ENCODE measurements at regions not wholly inside any gene's neighbourhood (a gene's known extent, or its start where the extent isn't known, plus 50 kb on each side); places are given as distances from the start of the nearest gene placed in this dataset.
"Not testable (repeated sequence)": the region's sequence is repeated elsewhere in the genome, so short reads cannot be mapped to it uniquely, and the experiment has no call there.

DNA sequence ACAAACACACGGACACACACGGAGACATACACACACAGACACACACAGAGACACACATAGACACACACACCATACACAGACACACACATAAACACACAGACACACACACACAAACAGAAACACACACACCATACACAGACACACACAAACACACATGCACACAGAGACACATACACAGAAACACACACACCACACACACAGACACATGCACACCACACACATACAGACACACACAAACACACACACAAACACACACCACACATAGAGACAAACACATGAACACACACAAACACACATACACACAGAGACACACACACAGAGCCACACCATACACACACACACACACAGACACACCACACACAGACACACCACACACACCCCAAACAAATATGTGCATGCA lies 152.7 kb upstream of the FOXD4L5 start:
- H3K4me3 ChIP-seq: no peak overlapping the region
- DNase-seq (no peak), ATAC-seq (no peak)
- TF ChIP-seq POLR2A (IDR thresholded peaks at IDR 0.05): no peak
- TF ChIP-seq, protein P1, sequence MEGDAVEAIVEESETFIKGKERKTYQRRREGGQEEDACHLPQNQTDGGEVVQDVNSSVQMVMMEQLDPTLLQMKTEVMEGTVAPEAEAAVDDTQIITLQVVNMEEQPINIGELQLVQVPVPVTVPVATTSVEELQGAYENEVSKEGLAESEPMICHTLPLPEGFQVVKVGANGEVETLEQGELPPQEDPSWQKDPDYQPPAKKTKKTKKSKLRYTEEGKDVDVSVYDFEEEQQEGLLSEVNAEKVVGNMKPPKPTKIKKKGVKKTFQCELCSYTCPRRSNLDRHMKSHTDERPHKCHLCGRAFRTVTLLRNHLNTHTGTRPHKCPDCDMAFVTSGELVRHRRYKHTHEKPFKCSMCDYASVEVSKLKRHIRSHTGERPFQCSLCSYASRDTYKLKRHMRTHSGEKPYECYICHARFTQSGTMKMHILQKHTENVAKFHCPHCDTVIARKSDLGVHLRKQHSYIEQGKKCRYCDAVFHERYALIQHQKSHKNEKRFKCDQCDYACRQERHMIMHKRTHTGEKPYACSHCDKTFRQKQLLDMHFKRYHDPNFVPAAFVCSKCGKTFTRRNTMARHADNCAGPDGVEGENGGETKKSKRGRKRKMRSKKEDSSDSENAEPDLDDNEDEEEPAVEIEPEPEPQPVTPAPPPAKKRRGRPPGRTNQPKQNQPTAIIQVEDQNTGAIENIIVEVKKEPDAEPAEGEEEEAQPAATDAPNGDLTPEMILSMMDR (IDR thresholded peaks at IDR 0.05 in 4 of 5, conservative IDR thresholded peaks at IDR 0.05 in 1 of 5): no peak
- no peaks in the 10 kb centered on the region for H3K9me3 ChIP-seq
- intact Hi-C loops (cut with DNase I; ENCODE audit: low total_unique reads) (no loop called here), in situ Hi-C loops (cut with MboI; ENCODE audit: low sequenced_read_pairs in 4 of 4) (no loop called here)
- no peaks in the 10 kb centered on the region for H3K4me1 ChIP-seq
- H3K27me3 ChIP-seq: no peaks in the 10 kb centered on the region
- no peak overlapping the region for H3K27ac ChIP-seq
- H3K36me3 ChIP-seq: no peaks in the 10 kb centered on the region

DNA sequence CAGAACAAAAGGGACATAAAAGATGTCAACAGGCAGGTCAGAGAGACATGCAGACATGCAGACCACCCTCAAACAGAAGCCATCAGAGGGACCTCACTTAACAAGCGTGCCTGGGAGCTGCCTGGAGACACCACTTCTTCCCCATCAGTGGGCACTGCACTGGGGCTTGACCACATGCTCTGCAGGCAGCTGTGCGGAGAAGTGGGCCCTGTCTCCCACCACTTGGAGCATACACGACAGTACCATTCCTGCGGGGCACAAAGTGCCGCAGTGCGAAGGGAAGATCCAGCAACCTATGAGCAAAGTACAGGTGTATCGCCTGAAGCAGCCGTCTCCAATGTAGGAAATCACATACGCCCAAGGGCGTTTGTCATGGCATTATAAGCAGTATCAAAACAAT lies 150.5 kb upstream of the FOXD4L5 start:
- no peak overlapping the region for H3K27ac ChIP-seq
- ATAC-seq: no peak
- H3K9me3 ChIP-seq: no peaks in the 10 kb centered on the region
- DNase-seq: no peak
- no peaks in the 10 kb centered on the region for H3K4me1 ChIP-seq
- H3K4me3 ChIP-seq: no peak overlapping the region
- in situ Hi-C loops (cut with MboI; ENCODE audit: low sequenced_read_pairs in 4 of 4): no loop called here
- intact Hi-C loops (cut with DNase I; ENCODE audit: low total_unique reads): no loop called here
- no peaks in the 10 kb centered on the region for H3K36me3 ChIP-seq
- no peaks in the 10 kb centered on the region for H3K27me3 ChIP-seq
- TF ChIP-seq, protein P1 (IDR thresholded peaks at IDR 0.05 in 4 of 5, conservative IDR thresholded peaks at IDR 0.05 in 1 of 5): no peak
- TF ChIP-seq POLR2A (IDR thresholded peaks at IDR 0.05): no peak

DNA sequence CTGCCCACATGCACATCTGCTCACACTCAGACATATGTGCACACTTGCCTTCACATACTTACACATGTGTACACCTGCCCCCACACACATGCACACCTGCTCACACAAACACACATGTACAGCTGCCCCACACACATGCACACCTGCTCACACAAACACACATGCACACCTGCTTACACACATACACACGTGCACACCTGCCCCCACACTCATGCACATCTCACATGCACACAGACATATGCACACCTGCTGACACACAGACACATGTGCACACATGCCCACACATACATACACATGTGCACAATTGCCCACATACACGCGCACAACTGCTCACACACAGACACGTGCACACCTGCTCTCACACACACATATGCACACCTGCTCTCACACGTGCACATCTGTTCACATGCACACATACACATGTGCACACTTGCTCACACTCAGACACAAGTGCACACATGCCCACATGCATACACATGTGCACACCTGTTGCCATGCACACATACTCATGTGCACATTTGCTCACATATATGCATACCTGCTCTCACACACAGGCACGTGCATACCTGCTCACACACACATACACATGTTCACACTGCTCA lies 147.8 kb upstream of the FOXD4L5 start:
- no peaks in the 10 kb centered on the region for H3K36me3 ChIP-seq
- no peaks in the 10 kb centered on the region for H3K9me3 ChIP-seq
- TF ChIP-seq, protein P1 (IDR thresholded peaks at IDR 0.05 in 4 of 5, conservative IDR thresholded peaks at IDR 0.05 in 1 of 5): no peak
- TF ChIP-seq POLR2A (IDR thresholded peaks at IDR 0.05): no peak
- intact Hi-C loops (cut with DNase I; ENCODE audit: low total_unique reads) (no loop called here), in situ Hi-C loops (cut with MboI; ENCODE audit: low sequenced_read_pairs in 4 of 4) (no loop called here)
- no peak overlapping the region for H3K4me3 ChIP-seq
- H3K27ac ChIP-seq: no peak overlapping the region
- H3K27me3 ChIP-seq: no peaks in the 10 kb centered on the region
- H3K4me1 ChIP-seq: no peaks in the 10 kb centered on the region
- ATAC-seq (no peak), DNase-seq (no peak)

DNA sequence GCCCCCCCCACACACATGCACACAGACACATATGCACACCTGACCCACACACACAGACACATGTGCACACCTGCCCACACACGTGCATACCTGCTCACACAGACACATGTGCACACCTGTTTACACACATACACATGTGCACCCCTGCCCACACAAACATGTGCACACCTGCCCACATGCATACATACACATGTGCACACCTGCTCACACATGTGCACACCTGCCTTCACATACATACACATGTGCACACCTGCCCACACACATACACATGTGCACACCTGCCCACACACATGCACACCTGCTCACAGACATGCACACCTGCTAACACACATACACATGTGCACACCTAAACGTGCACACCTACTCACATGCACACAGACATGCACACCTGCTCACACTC lies 147.0 kb upstream of the FOXD4L5 start:
- ATAC-seq (no peak), DNase-seq (no peak)
- TF ChIP-seq, protein P1 (IDR thresholded peaks at IDR 0.05 in 4 of 5, conservative IDR thresholded peaks at IDR 0.05 in 1 of 5): no peak
- TF ChIP-seq POLR2A (IDR thresholded peaks at IDR 0.05): no peak
- no peaks in the 10 kb centered on the region for H3K4me1 ChIP-seq
- no peak overlapping the region for H3K27ac ChIP-seq
- H3K36me3 ChIP-seq: no peaks in the 10 kb centered on the region
- intact Hi-C loops (cut with DNase I; ENCODE audit: low total_unique reads): no loop called here
- no peaks in the 10 kb centered on the region for H3K27me3 ChIP-seq
- no peaks in the 10 kb centered on the region for H3K9me3 ChIP-seq
- in situ Hi-C loops (cut with MboI; ENCODE audit: low sequenced_read_pairs in 4 of 4): no loop called here
- H3K4me3 ChIP-seq: no peak overlapping the region

DNA sequence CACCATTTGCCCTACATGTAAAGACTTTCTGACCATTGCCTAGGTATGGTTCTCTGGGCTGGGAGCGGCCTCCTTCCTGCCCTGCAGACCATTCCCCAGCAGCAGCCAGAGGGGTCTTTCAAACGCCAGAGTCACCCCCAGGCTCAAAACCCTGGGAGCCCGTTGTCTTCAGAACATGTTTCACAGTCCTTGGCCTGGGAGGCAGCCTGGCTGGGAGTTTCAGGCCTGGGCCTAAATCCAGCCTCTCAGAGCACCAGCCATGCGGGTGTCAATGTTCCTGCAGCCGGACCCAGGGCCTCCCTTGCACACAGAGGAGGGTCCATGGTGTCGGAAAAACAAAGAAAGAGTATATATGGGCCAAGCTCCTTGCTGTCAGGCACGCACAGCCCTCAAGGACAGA lies 145.2 kb upstream of the FOXD4L5 start:
- ATAC-seq: no peak
- Histone ChIP-seq H3K27ac (no peak overlapping the region), H3K4me1 (no peaks in the 10 kb centered on the region), H3K36me3 (no peaks in the 10 kb centered on the region), H3K9me3 (no peaks in the 10 kb centered on the region), H3K4me3 (no peak overlapping the region), H3K27me3 (no peaks in the 10 kb centered on the region)
- in situ Hi-C loops (cut with MboI; ENCODE audit: low sequenced_read_pairs in 4 of 4): no loop called here
- DNase-seq: no peak
- intact Hi-C loops (cut with DNase I; ENCODE audit: low total_unique reads): no loop called here
- no peak for TF ChIP-seq POLR2A (IDR thresholded peaks at IDR 0.05)
- TF ChIP-seq, protein P1 (IDR thresholded peaks at IDR 0.05 in 4 of 5, conservative IDR thresholded peaks at IDR 0.05 in 1 of 5): no peak

DNA sequence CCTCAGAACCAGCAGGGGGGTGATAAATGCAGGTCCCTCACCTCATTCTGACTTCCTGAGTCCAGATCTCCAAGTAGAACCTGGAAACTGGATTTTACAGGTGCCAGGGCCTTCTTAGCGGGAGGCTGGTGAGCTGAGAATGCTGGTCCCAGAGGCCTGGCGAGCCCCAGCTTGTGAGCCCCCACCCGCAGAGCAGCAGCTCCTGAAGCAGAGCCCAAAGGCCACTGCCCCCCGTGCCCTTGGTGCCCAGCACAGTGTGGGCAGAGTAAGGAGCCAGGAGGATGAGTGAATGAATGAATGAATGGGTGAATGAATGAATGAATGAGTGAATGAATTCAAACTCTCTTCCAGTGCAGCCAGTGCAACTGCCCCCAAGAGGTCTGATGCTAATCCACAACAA lies 142.4 kb upstream of the FOXD4L5 start:
- ATAC-seq; H3K9me3 ChIP-seq; DNase-seq; H3K4me1 ChIP-seq; in situ Hi-C loops (cut with MboI; ENCODE audit: low sequenced_read_pairs in 4 of 4); H3K4me3 ChIP-seq; H3K36me3 ChIP-seq; H3K27ac ChIP-seq; H3K27me3 ChIP-seq; intact Hi-C loops (cut with DNase I; ENCODE audit: low total_unique reads): not testable (repeated sequence)

DNA sequence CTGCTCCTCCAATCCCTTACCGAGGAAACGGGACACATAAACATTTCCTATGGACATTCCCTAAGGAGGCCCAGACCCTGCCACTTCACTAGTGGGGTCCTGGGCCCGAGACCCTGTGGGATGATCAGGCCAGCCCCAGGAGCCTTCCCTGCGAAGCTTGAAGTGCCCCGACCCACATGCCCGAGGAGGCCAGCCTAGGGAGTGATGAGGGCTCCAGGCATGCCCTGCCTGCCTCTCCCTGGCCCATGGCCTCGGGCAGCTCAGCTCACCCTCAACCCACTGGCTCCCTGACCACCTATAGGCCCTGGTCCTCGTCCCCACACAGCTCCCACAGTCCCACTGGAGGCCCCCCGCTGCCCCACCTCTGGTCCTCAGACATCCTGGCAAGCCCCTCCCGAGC lies 141.8 kb upstream of the FOXD4L5 start:
- H3K27ac ChIP-seq; H3K4me1 ChIP-seq; H3K9me3 ChIP-seq; ATAC-seq; H3K36me3 ChIP-seq; intact Hi-C loops (cut with DNase I; ENCODE audit: low total_unique reads); H3K27me3 ChIP-seq; DNase-seq; in situ Hi-C loops (cut with MboI; ENCODE audit: low sequenced_read_pairs in 4 of 4); H3K4me3 ChIP-seq: not testable (repeated sequence)

Measured in gastrocnemius medialis (tissue), 4 donors.